Lung (tissue), 11 donors: ENCODE measurements at regions not wholly inside any gene's neighbourhood (a gene's known extent, or its start where the extent isn't known, plus 50 kb on each side); places are given as distances from the start of the nearest gene placed in this dataset.

Experiments used
- ATAC-seq: fragments of 200-7000 bp; cut with Tn5 transposase; one replicate; pipeline ENCODE4 v1.9.1; 2020; ENCODE audit warnings: moderate number of reproducible peaks; ENCODE audit not compliant: insufficient read depth, low FRiP score
- DNase-seq, 3 donors: peaks; one replicate each; pipeline ENCODE4 v3.0.0-alpha.2; 2013 to 2017
- H3K27ac ChIP-seq, 2 donors: one replicate each; pipeline ENCODE4 v1.5.1; 2013; ENCODE audit warnings: mild to moderate bottlenecking in 2 of 2, moderate library complexity in 2 of 2, control low read depth in 1 of 2, inconsistent platforms in 1 of 2, low read depth in 1 of 2, low read length in 1 of 2
- H3K27me3 ChIP-seq, 3 donors: one replicate each; pipeline ENCODE4 v1.5.1; 2013; ENCODE audit warnings: low read length in 2 of 3; ENCODE audit not compliant: control insufficient read depth in 3 of 3, insufficient read depth in 3 of 3
- H3K36me3 ChIP-seq, 4 donors: one replicate each; pipeline ENCODE4 v1.5.1; 2013; ENCODE audit warnings: low read length in 4 of 4, mild to moderate bottlenecking in 1 of 4, moderate library complexity in 1 of 4; ENCODE audit not compliant: control insufficient read depth in 4 of 4, insufficient read depth in 4 of 4
- H3K4me1 ChIP-seq, 5 donors: one replicate each; pipeline ENCODE4 v1.5.1; 2013; ENCODE audit warnings: low read length in 5 of 5, mild to moderate bottlenecking in 2 of 5, moderate library complexity in 1 of 5; ENCODE audit not compliant: control insufficient read depth in 5 of 5, insufficient read depth in 5 of 5
- H3K4me3 ChIP-seq: one replicate; pipeline ENCODE4 v1.5.1; 2013; ENCODE audit warnings: mild to moderate bottlenecking, control low read depth, moderate library complexity
- H3K9ac ChIP-seq, 2 donors: one replicate each; pipeline ENCODE4 v1.5.1; 2013; ENCODE audit warnings: low read length in 2 of 2, control low read depth in 1 of 2; ENCODE audit not compliant: insufficient read depth in 1 of 2
- H3K9me3 ChIP-seq, 4 donors: one replicate each; pipeline ENCODE4 v1.5.1; 2013; ENCODE audit warnings: low read length in 3 of 4, mild to moderate bottlenecking in 1 of 4, moderate library complexity in 1 of 4; ENCODE audit not compliant: control insufficient read depth in 4 of 4, insufficient read depth in 3 of 4
- WGBS, 2 donors: extraction: QIAGEN DNeasy Blood & Tissue Kit; methylation state at CpG; one replicate each; pipeline ENCODE4 v1.1.7; 2013; 5-methylcytosine and 5-hydroxymethylcytosine counted together
- TF ChIP-seq, protein P1 (sequence below): IDR thresholded peaks from 2 replicates; pipeline ENCODE4 v1.5.1; 2012; ENCODE audit warnings: mild to moderate bottlenecking; ENCODE audit errors: control extremely low read depth, extremely low read depth
- donor health status: control.
- donor health status: control.
- donor health status: Bipolar disorder and iron deficiency.
- donor health status: healthy.
- donor health status: DM: yes; HTN: yes; CAD: no.

DNA sequence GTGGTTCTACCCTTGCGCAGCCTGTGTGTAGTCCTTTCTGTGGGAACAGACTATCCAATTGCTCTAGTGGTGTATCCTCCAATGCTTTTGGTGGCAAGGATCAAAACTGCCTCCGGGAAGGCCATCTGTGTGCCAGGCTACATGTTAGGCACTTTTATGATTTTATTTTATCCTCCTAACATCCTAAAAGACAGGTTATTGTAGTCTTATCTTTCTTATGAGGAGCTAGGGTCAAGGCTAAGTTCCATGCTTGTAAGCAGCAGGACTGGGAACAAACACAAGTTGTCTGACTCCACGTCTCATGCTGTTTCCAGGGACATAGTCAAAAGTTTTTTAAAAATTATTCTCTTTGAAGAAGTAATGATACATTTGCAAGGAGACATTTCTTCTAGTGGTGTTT is 278.7 kb upstream of the ADAMTSL1 start:
- Histone ChIP-seq H3K36me3 (no peaks in the 10 kb centered on the region), H3K9ac (no peak overlapping the region), H3K9me3 (no peaks in the 10 kb centered on the region), H3K4me1 (peaks cover 0 to 2% (median 0%) of the 10 kb centered on the region in 5 donors), H3K4me3 (no peak overlapping the region), H3K27me3 (no peaks in the 10 kb centered on the region), H3K27ac (no peak overlapping the region)
- DNase-seq: no peak
- ATAC-seq: no peak
- TF ChIP-seq, protein P1, sequence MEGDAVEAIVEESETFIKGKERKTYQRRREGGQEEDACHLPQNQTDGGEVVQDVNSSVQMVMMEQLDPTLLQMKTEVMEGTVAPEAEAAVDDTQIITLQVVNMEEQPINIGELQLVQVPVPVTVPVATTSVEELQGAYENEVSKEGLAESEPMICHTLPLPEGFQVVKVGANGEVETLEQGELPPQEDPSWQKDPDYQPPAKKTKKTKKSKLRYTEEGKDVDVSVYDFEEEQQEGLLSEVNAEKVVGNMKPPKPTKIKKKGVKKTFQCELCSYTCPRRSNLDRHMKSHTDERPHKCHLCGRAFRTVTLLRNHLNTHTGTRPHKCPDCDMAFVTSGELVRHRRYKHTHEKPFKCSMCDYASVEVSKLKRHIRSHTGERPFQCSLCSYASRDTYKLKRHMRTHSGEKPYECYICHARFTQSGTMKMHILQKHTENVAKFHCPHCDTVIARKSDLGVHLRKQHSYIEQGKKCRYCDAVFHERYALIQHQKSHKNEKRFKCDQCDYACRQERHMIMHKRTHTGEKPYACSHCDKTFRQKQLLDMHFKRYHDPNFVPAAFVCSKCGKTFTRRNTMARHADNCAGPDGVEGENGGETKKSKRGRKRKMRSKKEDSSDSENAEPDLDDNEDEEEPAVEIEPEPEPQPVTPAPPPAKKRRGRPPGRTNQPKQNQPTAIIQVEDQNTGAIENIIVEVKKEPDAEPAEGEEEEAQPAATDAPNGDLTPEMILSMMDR: no peak
- 78 to 91% methylated on average over 3 of the region's 3 CpGs for WGBS, 2 donors

DNA sequence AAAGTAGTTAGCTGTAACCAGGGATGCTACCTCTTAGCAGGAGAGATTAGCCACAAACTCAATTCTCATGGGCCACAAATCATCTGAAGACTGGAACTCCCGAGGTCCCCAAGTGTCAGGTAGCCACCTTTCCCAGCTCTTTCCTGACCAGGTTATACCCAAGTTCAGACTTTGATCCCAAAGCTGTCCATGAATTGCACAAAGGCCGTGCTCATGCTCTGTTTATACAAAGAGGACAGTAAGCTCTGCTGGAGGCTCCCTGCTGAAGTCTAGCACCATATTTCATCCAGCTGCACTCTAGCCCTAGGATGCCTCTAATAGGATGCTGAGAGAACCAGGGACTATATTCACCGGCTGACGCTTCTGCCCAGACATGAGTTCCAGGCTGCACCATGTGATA is 271.0 kb upstream of the ADAMTSL1 start:
- no peaks in the 10 kb centered on the region for H3K27me3 ChIP-seq
- H3K27ac ChIP-seq: no peak overlapping the region
- no peak overlapping the region for H3K9ac ChIP-seq
- ATAC-seq: no peak
- H3K4me1 ChIP-seq: no peaks in the 10 kb centered on the region
- 88 to 90% methylated on average over 4 of the region's 4 CpGs for WGBS, 2 donors
- no peaks in the 10 kb centered on the region for H3K9me3 ChIP-seq
- H3K36me3 ChIP-seq: no peaks in the 10 kb centered on the region
- DNase-seq: no peak
- TF ChIP-seq, protein P1: no peak
- no peak overlapping the region for H3K4me3 ChIP-seq

DNA sequence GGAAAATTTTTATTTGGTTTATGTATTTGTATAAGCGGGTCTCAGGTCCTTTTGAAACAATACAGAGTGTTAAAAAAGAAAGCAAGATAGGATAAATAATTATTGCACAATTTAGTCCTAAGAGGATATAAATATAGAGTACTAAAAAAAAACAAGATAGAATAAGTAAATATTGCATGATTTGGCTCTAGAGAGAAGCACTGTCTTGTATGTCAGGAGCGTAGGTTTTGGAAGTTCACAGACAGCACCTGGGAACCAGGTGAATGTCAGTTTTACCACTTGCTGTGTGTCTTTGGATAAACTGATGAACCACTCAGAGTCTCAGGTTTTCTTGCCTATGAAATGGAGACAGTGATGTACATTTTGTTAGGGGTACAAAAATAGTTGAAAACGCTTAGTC is 266.2 kb upstream of the ADAMTSL1 start:
- no peaks in the 10 kb centered on the region for H3K27me3 ChIP-seq
- no peaks in the 10 kb centered on the region for H3K9me3 ChIP-seq
- no peak for DNase-seq
- TF ChIP-seq, protein P1: no peak
- no peaks in the 10 kb centered on the region for H3K4me1 ChIP-seq
- H3K9ac ChIP-seq: no peak overlapping the region
- no peak overlapping the region for H3K4me3 ChIP-seq
- H3K36me3 ChIP-seq: no peaks in the 10 kb centered on the region
- H3K27ac ChIP-seq: no peak overlapping the region
- no peak for ATAC-seq
- 62 to 75% methylated on average over 3 of the region's 3 CpGs for WGBS, 2 donors
